Activated gamma-delta T cell treated with Interleukin-2 at 50 U/mL for 16 hours (primary cell): ENCODE measurements at regions not wholly inside any gene's neighbourhood (a gene's known extent, or its start where the extent isn't known, plus 50 kb on each side); places are given as distances from the start of the nearest gene placed in this dataset.

Experiments
- DNase-seq: peaks from one replicate; pipeline ENCODE4 v3.0.0-alpha.2; 2020

DNA sequence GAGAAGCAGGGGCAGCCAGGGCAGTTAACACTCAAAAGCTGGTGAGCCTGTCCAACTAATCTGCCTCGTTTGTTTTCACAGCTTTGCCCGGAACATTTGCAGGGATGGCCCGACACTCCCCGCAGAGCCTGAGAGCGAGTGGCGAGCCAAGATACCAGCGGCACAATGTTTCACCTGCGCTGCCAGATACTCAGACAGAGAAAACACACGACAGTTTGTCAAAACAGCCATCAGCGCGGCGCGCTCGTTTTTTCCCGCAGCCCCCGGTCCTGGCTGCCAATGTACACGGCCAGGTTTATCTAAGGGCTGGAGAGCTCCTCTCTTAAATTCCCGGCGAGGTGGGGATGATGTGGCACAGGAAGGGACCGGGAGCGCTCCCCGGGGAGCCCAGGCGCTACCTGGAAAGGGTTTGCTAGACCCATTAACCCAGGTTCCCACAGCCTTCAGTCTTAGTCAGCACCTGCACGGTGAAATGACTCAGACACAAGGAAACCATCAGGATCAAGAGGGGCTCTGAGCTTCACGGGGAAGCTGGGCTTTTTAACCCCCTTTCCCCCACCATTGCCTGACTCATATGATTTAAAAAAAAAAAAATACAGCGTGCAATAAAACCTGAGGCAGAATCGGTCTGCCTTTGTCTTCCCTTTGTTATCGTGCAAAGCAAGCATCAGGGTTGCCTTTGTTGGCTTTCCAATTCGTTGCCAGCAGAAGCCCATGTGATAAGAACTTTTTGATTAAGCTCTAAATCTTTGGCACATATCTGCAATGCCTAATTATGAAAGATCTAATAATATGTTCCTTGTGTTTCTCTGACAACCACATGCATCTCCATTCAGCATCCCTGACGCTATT lies 186.2 kb downstream of the EFNB2 start:
- no peak for DNase-seq

GRCh38 chr13:106348075-106348840 lies 187.2 kb downstream of the EFNB2 start:
- DNase-seq: no peak

- DNase-seq: no peak
Observed at GRCh38 chr13:106344342-106344741, 191.1 kb downstream of the EFNB2 start.

GRCh38 chr13:106343836-106344235 lies 191.6 kb downstream of the EFNB2 start:
- no peak for DNase-seq

DNA sequence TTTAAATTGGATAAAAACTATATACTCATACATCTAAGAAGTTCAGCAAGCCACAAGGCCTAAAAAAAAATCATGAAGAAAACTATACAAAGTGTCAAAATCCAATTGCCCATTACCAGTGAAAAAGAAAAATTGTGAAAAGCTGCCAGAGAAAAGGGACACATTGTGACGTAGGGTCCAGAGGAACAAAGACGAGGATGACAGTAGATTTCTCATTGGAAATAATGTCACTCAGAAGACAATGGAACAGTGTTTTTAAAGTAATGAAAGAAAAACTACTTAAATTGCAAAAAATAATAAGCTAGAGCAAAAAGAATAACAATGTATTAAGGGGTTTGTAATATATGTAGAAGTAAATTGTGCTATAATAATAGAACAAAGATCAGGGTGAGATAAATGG lies 195.2 kb downstream of the EFNB2 start:
- DNase-seq: no peak

GRCh38 chr13:106337096-106337850 lies 198.2 kb downstream of the EFNB2 start:
- DNase-seq: no peak

- DNase-seq: no peak
Observed at GRCh38 chr13:106336668-106337067, 198.8 kb downstream of the EFNB2 start.

DNA sequence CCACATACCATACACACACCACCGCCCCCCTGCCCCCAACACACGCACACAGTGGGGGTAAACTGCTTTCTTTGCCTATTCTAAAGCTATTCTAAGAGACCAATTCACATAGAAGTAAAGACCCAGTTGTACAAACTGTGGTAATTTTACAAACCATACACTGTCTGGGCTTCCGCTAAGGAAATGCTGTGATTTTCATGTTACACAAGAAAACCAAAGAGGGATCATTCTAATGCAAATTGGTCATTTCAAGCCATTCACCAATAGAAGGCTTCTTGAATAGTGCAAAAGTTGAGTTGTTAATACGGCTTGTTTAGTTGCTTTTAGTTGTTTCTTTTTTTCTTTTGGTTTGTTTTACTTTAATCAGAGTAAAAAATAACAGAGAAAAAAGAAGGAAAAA lies 202.8 kb downstream of the EFNB2 start:
- DNase-seq: no peak

- DNase-seq: no peak
Observed at GRCh38 chr13:106331116-106331515, 204.3 kb downstream of the EFNB2 start.

GRCh38 chr13:106329941-106330340 lies 205.5 kb downstream of the EFNB2 start:
- no peak for DNase-seq

DNA sequence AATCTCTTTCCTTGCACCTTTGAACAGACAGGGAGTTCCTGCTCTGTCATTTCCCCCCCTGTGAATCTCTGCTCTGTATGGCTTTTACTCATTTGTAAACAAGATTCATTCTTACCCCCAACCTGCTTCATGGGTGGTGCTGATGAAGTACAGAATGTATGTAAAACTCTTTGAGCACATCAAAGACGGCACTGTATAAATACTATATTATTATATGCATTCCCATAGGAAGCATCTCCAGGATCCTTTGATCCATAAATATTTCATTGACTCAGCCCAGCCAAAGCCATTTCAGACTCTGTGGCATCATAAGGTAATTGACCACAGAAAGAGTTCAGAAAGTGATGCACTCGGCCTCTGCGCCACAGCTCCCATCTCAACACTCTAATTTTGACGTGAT lies 208.7 kb downstream of the EFNB2 start:
- no peak for DNase-seq

DNA sequence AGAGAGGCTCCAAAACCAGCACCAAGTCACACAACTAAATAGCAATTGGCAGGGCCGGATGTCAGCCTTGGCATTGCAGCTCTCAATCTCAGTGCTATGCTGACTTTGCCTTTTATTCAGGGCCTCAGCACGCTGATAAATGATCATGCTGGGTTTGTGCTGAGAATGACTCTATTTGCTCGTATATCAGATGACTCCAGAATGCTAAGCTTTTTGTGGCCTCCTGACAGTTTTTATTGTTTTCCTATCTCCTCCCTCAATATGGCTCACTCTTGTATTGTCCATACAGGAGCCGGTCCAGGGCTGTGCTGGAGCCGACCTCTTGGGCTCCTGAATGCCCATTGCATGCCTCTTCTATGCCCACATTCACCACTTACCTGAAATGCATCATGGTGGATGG lies 211.0 kb downstream of the EFNB2 start:
- DNase-seq: no peak

- no peak for DNase-seq
Observed at GRCh38 chr13:106322628-106323027, 212.8 kb downstream of the EFNB2 start.

DNA sequence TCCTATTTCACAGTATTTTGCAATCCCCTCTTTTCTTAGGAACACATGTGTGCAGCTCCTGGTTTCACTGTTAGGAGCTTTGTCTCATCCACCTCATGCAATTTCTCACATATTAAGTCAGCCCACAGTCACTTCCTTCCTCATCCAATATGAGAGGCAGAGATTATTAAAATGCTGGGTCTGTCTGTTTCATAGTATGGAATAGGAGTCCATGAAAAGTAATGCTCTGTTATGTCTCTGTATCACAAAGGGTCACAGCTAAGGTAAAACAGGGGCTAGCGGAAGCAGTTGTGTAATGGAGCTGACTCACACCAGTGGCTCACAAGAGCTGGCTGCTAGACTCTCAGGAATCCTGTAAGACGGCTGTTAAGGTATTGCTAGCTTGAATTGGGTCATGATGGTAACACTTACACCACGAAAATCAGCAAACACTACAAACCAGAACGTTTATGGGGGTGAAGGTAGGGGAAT lies 216.5 kb downstream of the EFNB2 start:
- no peak for DNase-seq

DNA sequence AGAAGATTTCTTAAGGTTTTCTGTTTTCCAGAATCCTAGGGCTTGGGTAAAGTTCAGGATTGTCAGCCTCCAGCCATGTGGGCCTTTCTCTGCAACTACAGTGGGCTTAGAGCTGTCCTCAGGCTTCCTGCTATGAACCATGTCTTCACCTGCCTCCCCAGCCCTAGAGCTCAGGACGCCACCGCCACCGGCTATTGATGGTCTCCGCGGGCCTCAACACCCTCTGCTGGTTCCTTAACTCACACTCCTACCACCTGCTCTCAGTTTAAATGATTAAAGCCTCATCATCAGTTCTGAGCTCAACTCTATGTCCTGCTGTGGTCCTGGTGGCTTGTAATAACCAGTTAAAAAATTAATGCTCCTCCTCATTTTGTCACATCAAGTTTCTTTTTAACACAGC lies 221.0 kb downstream of the EFNB2 start:
- no peak for DNase-seq

DNA sequence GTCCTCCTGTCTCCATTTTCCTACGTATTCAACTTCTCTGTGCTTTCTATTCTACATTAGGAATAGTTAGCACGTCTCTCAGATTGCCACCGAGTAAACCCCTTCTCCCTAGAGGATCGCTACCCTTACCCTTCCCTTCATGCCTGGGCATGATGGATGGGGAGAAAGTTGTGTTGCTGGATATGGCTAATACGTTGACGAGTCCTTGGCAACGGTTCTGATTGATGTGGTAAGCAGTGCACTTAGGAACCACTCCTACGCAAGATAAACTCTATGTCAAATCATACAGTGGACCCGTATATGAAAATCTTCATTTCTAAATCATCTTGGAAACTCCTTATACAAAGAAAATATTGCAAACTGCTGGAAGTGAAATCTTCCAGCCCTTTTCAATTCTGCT lies 224.5 kb downstream of the EFNB2 start:
- DNase-seq: no peak

DNA sequence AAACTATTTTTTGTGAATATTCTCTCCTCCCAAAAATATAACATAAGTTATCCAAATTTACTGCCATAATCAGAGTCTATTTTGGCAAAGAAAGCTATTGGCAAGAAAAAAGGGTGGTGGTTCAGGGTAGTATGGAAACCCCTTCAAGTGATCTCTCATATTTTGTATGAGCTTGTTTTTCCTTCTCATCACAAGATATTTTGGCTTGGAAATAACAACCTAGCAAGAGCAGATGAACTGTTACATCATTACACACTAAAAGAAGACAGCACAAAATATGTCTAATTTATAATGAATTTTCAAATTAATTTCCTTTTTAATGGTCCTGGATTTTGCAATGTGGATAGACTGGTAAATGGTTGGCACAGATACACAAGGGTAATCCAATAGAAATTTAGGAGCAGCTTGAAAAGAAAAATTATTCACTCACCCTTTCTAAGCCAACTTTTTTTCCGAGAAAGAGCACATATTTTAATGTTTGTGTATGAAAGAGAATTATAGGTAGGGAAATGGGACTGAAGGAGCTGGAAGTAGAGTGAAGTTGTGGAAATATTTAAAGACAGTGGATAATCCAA lies 225.1 kb downstream of the EFNB2 start:
- DNase-seq: no peak

DNA sequence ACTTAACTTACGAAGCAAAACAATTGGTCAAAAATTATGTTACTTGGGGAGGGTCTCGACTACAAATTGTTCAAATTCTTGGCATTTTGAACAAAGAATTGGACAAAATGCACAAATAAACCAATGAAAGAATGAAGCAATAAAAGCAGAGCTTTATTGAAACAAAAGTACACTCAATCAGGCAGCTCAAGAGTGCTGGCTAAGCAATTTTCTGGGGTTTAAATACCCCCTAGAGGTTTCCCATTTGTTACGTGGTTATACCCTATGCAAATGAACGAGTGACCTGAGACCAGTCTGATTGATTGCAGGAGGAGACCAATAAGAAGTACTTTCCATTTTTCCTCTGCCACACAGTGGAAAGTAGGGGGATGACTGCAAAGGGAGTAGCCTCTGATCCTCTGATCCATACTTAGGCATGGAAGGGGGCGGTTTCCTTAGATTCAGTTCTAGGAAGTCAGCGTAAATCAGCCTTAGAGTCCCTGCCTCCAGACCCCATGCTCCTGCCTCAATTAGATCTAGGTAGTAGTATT lies 228.6 kb downstream of the EFNB2 start:
- no peak for DNase-seq

DNA sequence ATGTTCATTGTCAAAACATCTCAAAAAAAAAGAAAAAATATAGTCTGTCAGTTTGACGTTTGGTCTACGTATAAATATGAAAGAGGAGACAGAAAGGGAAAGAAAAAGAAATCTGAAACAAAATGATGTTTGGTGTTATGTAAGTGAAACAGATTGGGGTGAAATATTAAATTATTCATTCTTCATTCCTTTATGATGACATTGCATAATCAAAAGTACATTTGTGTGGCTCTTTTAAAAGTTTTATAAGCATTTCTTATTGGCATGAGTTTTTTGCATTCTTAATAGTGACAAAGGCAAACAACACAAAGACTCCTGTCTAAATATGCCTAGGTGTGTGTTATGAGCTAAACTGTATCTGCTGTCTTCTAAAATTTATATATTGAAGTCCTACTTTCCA lies 232.6 kb downstream of the EFNB2 start:
- DNase-seq: no peak

DNA sequence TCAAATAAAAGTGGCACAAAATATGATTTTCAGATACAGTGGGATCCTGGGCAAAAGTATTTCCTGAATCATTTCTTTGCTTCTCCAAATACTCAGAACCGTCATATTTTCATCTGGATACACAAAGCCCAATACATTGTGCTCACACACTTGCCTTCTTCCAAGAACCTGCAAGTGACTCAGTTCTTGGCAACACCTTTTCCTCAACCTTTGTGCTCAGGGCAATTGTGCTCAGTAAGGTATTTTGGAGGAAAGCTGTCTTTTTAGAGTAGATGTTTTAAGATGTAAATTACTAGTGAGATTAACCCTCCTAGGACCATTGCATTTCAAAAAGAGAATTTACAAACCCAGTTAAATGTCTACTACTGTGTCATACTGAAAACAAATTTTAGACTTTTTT lies 233.5 kb downstream of the EFNB2 start:
- no peak for DNase-seq

DNA sequence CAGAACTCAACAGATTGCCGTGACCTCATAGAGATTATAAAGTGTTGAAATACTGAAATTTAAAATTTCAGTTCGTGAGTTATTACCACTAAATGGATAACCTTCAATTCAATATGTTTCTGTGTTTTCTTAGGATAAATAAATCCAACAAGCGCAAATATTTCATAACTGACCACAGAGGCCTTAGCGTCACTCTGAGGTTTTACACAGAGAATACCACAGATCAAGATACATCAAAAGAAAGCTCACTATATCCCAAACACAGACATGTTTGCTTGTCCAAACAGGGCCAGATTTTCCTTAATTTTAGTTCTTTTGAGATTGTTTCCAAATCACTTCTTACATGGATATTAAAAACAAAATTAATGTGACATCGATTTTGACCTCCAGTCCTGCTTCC lies 235.8 kb downstream of the EFNB2 start:
- no peak for DNase-seq

GRCh38 chr13:106297283-106297682 lies 238.2 kb downstream of the EFNB2 start:
- DNase-seq: no peak

- no peak for DNase-seq
Observed at GRCh38 chr13:106296723-106297122, 238.7 kb downstream of the EFNB2 start.
